ENCODE measurements at regions not wholly inside any gene's neighbourhood (a gene's known extent, or its start where the extent isn't known, plus 50 kb on each side); places are given as distances from the start of the nearest gene placed in this dataset.
"Not testable (repeated sequence)": the region's sequence is repeated elsewhere in the genome, so short reads cannot be mapped to it uniquely, and the experiment has no call there.

- DNase-seq = no peak
Measured at GRCh38 chrX:122238801-122239200, 945.3 kb upstream of the GRIA3 start.

- DNase-seq = no peak
Measured at GRCh38 chrX:122241959-122242358, 942.1 kb upstream of the GRIA3 start.

- DNase-seq = no peak
Measured at GRCh38 chrX:122244080-122244479, 940.0 kb upstream of the GRIA3 start.

- no peak for DNase-seq
Measured at GRCh38 chrX:122245175-122245574, 938.9 kb upstream of the GRIA3 start.

GRCh38 chrX:122245943-122246342 lies 938.1 kb upstream of the GRIA3 start:
- no peak for DNase-seq

- DNase-seq = no peak
Measured at GRCh38 chrX:122246937-122247336, 937.1 kb upstream of the GRIA3 start.

- no peak for DNase-seq
Measured at GRCh38 chrX:122248681-122249080, 935.4 kb upstream of the GRIA3 start.

GRCh38 chrX:122252454-122252853 lies 931.6 kb upstream of the GRIA3 start:
- no peak for DNase-seq

GRCh38 chrX:122268353-122268752 lies 915.7 kb upstream of the GRIA3 start:
- DNase-seq = no peak

- DNase-seq = no peak
Measured at GRCh38 chrX:122269243-122269781, 914.8 kb upstream of the GRIA3 start.

- no peak for DNase-seq
Measured at GRCh38 chrX:122270809-122271494, 913.1 kb upstream of the GRIA3 start.

- DNase-seq = no peak
Measured at GRCh38 chrX:122272011-122272410, 912.1 kb upstream of the GRIA3 start.

- DNase-seq = no peak
Measured at GRCh38 chrX:122279746-122280145, 904.3 kb upstream of the GRIA3 start.

- DNase-seq = not testable (repeated sequence)
Measured at GRCh38 chrX:122299822-122300221, 884.3 kb upstream of the GRIA3 start.

GRCh38 chrX:122301491-122301890 lies 882.6 kb upstream of the GRIA3 start:
- no peak for DNase-seq

GRCh38 chrX:122303761-122304160 lies 880.3 kb upstream of the GRIA3 start:
- no peak for DNase-seq

- DNase-seq = no peak
Measured at GRCh38 chrX:122344816-122345215, 839.3 kb upstream of the GRIA3 start.

- DNase-seq = no peak
Measured at GRCh38 chrX:122363112-122363795, 820.8 kb upstream of the GRIA3 start.

GRCh38 chrX:122375533-122375932 lies 808.5 kb upstream of the GRIA3 start:
- not testable (repeated sequence) for DNase-seq

- no peak for DNase-seq
Measured at GRCh38 chrX:122389005-122389404, 795.1 kb upstream of the GRIA3 start.

GRCh38 chrX:122418758-122419157 lies 765.3 kb upstream of the GRIA3 start:
- no peak for DNase-seq

- no peak for DNase-seq
Measured at GRCh38 chrX:122421434-122422121, 762.5 kb upstream of the GRIA3 start.

- DNase-seq = no peak
Measured at GRCh38 chrX:122422547-122422946, 761.5 kb upstream of the GRIA3 start.

GRCh38 chrX:122434942-122435341 lies 749.1 kb upstream of the GRIA3 start:
- no peak for DNase-seq

Measured in DMS 273 treated with DMSO at 0.1 percent for 48 hours (cell line).